Sigmoid colon (tissue), 6 donors: ENCODE measurements at regions not wholly inside any gene's neighbourhood (a gene's known extent, or its start where the extent isn't known, plus 50 kb on each side); places are given as distances from the start of the nearest gene placed in this dataset.
A peak's percentile ranks its signal among the peaks of the same experiment; 100 is the strongest.
"Not testable (repeated sequence)": the region's sequence is repeated elsewhere in the genome, so short reads cannot be mapped to it uniquely, and the experiment has no call there.

Source experiments
- DNase-seq: peaks from one replicate; pipeline ENCODE4 v3.0.0-alpha.2; 2019
- H3K27ac ChIP-seq, 4 donors: fragments of 200-600 bp; sonication (generic); one replicate each; pipeline ENCODE4 v1.5.1; 2016 to 2019; ENCODE audit warnings: mild to moderate bottlenecking in 1 of 4
- H3K27me3 ChIP-seq, 3 donors: fragments of 200-600 bp; sonication (generic); one replicate each; pipeline ENCODE4 v1.5.1; 2019; ENCODE audit warnings: mild to moderate bottlenecking in 1 of 3
- H3K36me3 ChIP-seq, 4 donors: fragments of 200-600 bp; sonication (generic); one replicate each; pipeline ENCODE4 v1.5.1; 2016 to 2019
- H3K4me1 ChIP-seq, 4 donors: fragments of 200-600 bp; sonication (generic); one replicate each; pipeline ENCODE4 v1.5.1; 2017 to 2019
- H3K4me3 ChIP-seq, 4 donors: fragments of 200-600 bp; sonication (generic); one replicate each; pipeline ENCODE4 v1.5.1; 2017 to 2019; ENCODE audit warnings: mild to moderate bottlenecking in 2 of 4, moderate library complexity in 1 of 4
- H3K9me3 ChIP-seq, 4 donors: fragments of 200-600 bp in 3 of 4; sonication (generic) in 3 of 4; one replicate each; pipeline versions ENCODE4 v1.5.1 to v1.6.1; 2013 to 2019
- EP300 ChIP-seq, 4 donors: sonication (generic); formaldehyde crosslinking; IDR thresholded peaks; one replicate each; pipeline ENCODE4 v1.6.1; 2017; ENCODE audit warnings: antibody characterized with exemption in 4 of 4
- POLR2A ChIP-seq, 2 donors: fragments of 450-650 bp; IDR thresholded peaks; one replicate each; pipeline ENCODE4 v1.6.1; 2016; ENCODE audit warnings: antibody characterized with exemption in 2 of 2, mild to moderate bottlenecking in 2 of 2, moderate library complexity in 2 of 2
- POLR2AphosphoS5 ChIP-seq, 4 donors: sonication (generic); formaldehyde crosslinking; IDR thresholded peaks; one replicate each; pipeline ENCODE4 v1.6.1; 2017; ENCODE audit warnings: antibody characterized with exemption in 4 of 4
- WGBS, 2 donors: extraction: QIAGEN DNeasy Blood & Tissue Kit; methylation state at CpG; one replicate each; pipeline ENCODE4 v1.1.7; 2013; 5-methylcytosine and 5-hydroxymethylcytosine counted together
- intact Hi-C: fragments of 100-400 bp; cut with DNase I; formaldehyde crosslinking; loops from one replicate; pipeline ENCODE4 v1.15.1; 2023
- TF ChIP-seq, protein P1 (sequence below), 4 experiments: fragments of 450-650 bp in 3 of 4; fragments of 200-600 bp in 1 of 4; IDR thresholded peaks; one replicate each; pipeline ENCODE4 v1.5.1; 2016 to 2019; ENCODE audit warnings: antibody characterized with exemption in 4 of 4, mild to moderate bottlenecking in 3 of 4, moderate library complexity in 2 of 4
- donor health status: healthy with polysubstance abuse.
- donor health status: healthy.

DNA sequence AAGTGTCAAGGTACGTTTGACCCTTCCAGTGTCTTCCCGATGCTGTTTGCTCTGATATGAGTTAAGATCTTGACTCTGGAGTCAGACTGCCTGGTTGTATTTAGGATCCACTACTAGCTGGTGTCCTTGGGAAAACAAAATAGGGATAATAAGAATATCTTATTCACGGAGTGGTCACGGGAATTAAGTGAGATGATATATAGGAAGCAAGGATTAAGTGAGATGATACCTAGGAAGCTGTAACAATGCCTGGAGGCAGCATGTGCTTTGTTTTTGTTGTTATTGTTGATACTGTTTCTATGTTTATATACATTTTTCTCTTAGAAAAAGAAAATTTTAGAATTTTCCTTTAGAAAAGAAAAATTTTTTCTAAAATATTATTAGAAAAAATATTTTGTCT, 87.0 kb downstream of the LYZL1 start:
- H3K27me3 ChIP-seq: no peaks in the 10 kb centered on the region
- no peak overlapping the region for H3K4me3 ChIP-seq
- DNase-seq: no peak
- TF ChIP-seq POLR2AphosphoS5 (IDR thresholded peaks at IDR 0.05) (no peak), EP300 (IDR thresholded peaks at IDR 0.05) (no peak), POLR2A (IDR thresholded peaks at IDR 0.05) (no peak)
- TF ChIP-seq, protein P1, sequence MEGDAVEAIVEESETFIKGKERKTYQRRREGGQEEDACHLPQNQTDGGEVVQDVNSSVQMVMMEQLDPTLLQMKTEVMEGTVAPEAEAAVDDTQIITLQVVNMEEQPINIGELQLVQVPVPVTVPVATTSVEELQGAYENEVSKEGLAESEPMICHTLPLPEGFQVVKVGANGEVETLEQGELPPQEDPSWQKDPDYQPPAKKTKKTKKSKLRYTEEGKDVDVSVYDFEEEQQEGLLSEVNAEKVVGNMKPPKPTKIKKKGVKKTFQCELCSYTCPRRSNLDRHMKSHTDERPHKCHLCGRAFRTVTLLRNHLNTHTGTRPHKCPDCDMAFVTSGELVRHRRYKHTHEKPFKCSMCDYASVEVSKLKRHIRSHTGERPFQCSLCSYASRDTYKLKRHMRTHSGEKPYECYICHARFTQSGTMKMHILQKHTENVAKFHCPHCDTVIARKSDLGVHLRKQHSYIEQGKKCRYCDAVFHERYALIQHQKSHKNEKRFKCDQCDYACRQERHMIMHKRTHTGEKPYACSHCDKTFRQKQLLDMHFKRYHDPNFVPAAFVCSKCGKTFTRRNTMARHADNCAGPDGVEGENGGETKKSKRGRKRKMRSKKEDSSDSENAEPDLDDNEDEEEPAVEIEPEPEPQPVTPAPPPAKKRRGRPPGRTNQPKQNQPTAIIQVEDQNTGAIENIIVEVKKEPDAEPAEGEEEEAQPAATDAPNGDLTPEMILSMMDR (IDR thresholded peaks at IDR 0.05): no peak
- peaks cover 0 to 16% (median under 1%) of the 10 kb centered on the region in 4 donors for H3K4me1 ChIP-seq
- WGBS, 2 donors: 84 to 90% methylated on average over 4 of the region's 4 CpGs
- H3K27ac ChIP-seq: no peak overlapping the region
- H3K9me3 ChIP-seq: no peaks in the 10 kb centered on the region
- intact Hi-C loops: no loop called here
- no peaks in the 10 kb centered on the region for H3K36me3 ChIP-seq

DNA sequence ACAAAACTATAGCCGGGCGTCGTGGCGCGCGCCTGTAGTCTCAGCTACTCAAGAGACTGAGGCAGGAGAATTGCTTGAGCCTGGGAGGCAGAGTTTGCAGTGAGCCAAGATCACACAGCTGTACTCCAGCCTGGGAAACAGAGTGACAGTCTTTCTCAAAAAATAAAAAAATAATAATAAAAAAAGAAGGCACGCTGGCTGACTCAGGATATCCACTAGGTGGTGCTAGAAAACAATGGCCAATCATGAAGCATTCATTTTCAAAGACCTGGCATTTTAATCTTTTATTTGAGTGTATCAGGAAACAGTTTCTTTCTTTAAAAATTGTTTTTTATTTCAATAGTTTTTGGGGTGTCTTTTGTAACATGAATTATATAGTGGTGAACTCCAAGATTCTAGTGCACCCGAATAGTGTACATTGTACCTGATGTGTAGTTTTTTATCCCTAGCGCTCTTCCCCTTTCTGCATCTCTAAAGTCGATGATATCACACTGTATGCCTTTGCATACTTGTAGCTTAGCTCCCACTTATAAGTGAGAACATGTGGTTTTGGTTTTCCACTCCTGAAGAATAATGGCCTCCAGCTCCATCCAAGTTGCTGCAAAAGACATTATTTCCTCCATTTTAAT, 88.6 kb downstream of the LYZL1 start:
- H3K4me3 ChIP-seq: no peak overlapping the region

DNA sequence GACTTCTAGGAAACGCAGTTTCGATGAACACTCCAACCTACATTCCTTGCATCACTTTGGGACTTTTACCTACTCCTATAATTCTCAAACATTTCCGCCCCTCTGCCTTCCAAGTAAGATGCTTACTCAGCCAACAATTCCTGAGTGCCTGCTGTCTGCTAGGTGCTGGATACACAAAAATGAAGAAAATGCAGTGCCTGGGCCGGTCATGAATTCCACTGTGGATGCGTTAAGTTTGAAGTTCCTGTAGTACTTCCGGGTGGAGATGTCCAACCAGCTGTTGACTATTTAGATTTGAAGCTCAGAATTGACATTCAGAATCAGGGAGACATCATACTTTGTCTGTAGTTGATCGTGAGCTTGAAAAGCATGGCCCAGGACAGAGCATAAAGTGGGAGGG, 89.2 kb downstream of the LYZL1 start:
- intact Hi-C loops: no loop called here
- TF ChIP-seq POLR2AphosphoS5 (IDR thresholded peaks at IDR 0.05) (no peak), EP300 (IDR thresholded peaks at IDR 0.05) (no peak), POLR2A (IDR thresholded peaks at IDR 0.05) (no peak)
- TF ChIP-seq, protein P1 (IDR thresholded peaks at IDR 0.05): no peak
- peaks cover 0 to 15% (median under 1%) of the 10 kb centered on the region in 4 donors for H3K4me1 ChIP-seq
- no peaks in the 10 kb centered on the region for H3K9me3 ChIP-seq
- no peaks in the 10 kb centered on the region for H3K27me3 ChIP-seq
- H3K4me3 ChIP-seq: no peak overlapping the region
- no peaks in the 10 kb centered on the region for H3K36me3 ChIP-seq
- H3K27ac ChIP-seq: no peak overlapping the region
- DNase-seq: no peak
- WGBS, 2 donors: 89 to 90% methylated on average over 7 of the region's 7 CpGs

More for the DNA sequence above, 88.6 kb downstream of the LYZL1 start:
- Histone ChIP-seq H3K9me3 (no peaks in the 10 kb centered on the region), H3K4me1 (peaks cover 0 to 15% (median under 1%) of the 10 kb centered on the region in 4 donors), H3K27me3 (no peaks in the 10 kb centered on the region), H3K36me3 (no peaks in the 10 kb centered on the region), H3K27ac (no peak overlapping the region)
- TF ChIP-seq, protein P1 (IDR thresholded peaks at IDR 0.05): peak in 3 of 4 experiments; percentile 39 to 69 (median 41)
- TF ChIP-seq POLR2AphosphoS5 (IDR thresholded peaks at IDR 0.05) (no peak), POLR2A (IDR thresholded peaks at IDR 0.05) (no peak)
- WGBS, 2 donors: 77 to 79% methylated on average over 10 of the region's 10 CpGs
- no peak for DNase-seq
- intact Hi-C loops: no loop called here

DNA sequence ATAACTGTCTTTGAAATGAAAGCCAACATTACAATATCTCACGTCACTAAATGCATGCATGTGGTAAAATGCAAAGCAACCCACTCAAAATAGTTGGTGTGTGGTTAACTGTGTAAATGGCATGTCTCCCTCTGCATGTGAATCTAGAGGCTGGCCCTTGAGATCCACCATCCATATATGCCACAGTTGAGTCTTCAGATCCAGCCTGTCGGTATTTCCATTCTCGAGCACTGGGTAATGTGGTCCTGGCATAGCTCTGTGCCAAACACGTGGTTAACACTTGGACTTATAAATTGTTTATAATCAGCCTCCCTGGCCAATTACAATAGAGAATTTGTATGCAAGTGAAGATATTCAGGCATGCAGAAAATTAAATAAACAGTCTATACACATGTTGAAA, 90.3 kb downstream of the LYZL1 start:
- H3K4me3 ChIP-seq: no peak overlapping the region
- H3K36me3 ChIP-seq: no peaks in the 10 kb centered on the region
- H3K4me1 ChIP-seq: peaks cover 0 to 15% (median under 1%) of the 10 kb centered on the region in 4 donors
- intact Hi-C loops: no loop called here
- no peaks in the 10 kb centered on the region for H3K27me3 ChIP-seq
- no peaks in the 10 kb centered on the region for H3K9me3 ChIP-seq
- H3K27ac ChIP-seq: no peak overlapping the region
- TF ChIP-seq, protein P1 (IDR thresholded peaks at IDR 0.05): no peak
- TF ChIP-seq POLR2AphosphoS5 (IDR thresholded peaks at IDR 0.05): no peak
- no peak for TF ChIP-seq EP300 (IDR thresholded peaks at IDR 0.05)
- TF ChIP-seq POLR2A (IDR thresholded peaks at IDR 0.05): no peak
- DNase-seq: no peak
- WGBS, 2 donors: 64 to 73% methylated on average over 4 of the region's 4 CpGs

DNA sequence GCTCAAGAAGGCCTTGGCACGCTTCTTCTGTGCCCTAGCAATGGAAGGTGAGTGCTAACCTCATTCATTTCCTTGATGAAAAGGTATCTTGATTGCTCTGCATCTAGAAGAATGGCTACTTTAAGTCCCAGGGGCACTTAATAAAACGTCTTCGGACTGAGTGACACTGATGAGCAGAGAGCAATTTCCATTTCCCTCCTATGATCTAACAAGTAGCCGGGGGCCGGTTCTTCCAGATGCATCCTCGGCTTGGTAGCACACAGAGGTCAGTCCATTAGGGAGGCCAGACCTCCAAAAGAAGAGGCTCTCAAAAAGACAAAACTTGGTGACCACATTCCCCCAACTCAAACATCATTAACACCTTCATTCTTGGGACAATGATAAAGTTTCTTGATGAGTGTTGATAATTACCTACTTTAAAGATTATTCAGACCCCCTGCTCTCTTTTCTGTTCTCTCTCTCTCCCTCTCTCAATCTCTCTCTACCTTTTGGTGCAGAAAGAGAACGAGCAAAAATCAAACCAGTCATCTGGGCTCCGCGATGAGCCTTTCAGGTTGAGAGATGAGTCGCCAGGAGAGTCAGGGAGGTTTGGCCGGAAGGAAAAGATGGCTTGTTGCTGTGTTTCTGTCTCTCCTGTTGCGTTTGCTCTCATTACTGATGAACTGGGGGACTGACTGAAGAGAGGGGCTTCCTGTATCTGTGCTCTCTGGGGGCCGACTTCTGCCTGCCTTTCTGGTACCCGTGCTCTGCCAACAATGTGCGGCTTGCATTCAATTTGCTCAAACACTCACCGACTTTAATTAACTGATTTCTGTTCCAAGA, 91.1 kb downstream of the LYZL1 start:
- 77 to 86% methylated on average over 16 of the region's 16 CpGs for WGBS, 2 donors
- DNase-seq, H3K9me3 ChIP-seq, H3K27ac ChIP-seq, intact Hi-C loops, H3K36me3 ChIP-seq, H3K27me3 ChIP-seq, H3K4me3 ChIP-seq: not testable (repeated sequence)
- H3K4me1 ChIP-seq: peaks cover 0 to 15% (median under 1%) of the 10 kb centered on the region in 4 donors

DNA sequence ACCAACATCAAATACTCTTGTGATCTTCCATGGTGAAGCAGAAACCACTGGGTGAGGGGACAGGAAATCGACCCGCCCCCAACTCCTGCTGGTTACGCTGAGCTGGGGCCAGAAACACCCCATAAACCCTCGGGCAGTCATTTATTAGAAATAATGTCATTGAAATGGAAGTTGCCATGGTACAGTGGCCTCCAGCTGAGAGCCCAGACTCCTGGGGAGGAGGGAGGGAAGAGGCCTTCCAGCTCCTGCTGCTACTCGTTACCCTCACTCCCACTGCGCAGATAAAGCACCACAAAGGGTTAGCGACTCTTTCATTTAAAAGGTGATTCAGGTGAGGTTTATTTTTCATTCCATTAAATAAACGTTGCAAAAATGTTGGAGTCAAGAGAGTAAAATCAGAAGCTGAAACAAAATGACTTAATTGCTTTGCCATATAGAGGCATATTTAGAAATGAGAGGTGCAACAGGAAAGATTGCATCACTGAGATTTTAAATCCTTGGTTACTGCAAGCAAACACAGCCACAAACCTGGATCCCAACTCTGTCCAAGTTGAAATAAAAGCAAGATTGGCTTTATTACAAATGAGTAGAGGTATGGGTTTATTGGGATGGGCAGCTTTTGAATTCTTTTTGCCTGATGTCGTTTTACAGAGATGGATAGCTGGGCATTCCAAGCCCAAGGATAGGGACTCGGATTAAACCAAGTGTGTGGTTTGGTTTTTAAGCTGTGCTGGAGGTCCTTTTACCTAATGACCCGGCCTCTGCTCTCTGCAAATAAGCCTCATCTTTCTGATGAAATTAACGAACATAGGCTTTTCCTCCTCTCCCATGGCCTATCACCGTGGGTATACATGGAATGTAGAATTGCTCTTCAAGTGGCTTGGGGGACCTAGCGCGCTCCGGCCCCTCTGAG, 92.0 kb downstream of the LYZL1 start:
- H3K27me3 ChIP-seq, H3K4me3 ChIP-seq, H3K9me3 ChIP-seq, H3K36me3 ChIP-seq, intact Hi-C loops, DNase-seq: not testable (repeated sequence)
- H3K27ac ChIP-seq: peak overlapping the region in 1 of 4 donors; percentile 14
- WGBS, 2 donors: 65 to 74% methylated on average over 16 of the region's 16 CpGs
- H3K4me1 ChIP-seq: peaks cover 0 to 15% (median under 1%) of the 10 kb centered on the region in 4 donors
